Epithelial cell of proximal tubule (primary cell): ENCODE measurements at regions not wholly inside any gene's neighbourhood (a gene's known extent, or its start where the extent isn't known, plus 50 kb on each side); places are given as distances from the start of the nearest gene placed in this dataset.

Experiments
- DNase-seq: peaks from one replicate; pipeline ENCODE4 v3.0.0-alpha.2; 2011; ENCODE audit warnings: low read depth
- H3K4me3 ChIP-seq: 2 replicates; pipeline ENCODE4 v1.5.1; 2011; ENCODE audit warnings: low read depth, mild to moderate bottlenecking, low read length
- TF ChIP-seq, protein P1 (sequence below): conservative IDR thresholded peaks from 2 replicates; pipeline ENCODE4 v1.5.1; 2012; ENCODE audit warnings: low read depth, mild to moderate bottlenecking, low read length

DNA sequence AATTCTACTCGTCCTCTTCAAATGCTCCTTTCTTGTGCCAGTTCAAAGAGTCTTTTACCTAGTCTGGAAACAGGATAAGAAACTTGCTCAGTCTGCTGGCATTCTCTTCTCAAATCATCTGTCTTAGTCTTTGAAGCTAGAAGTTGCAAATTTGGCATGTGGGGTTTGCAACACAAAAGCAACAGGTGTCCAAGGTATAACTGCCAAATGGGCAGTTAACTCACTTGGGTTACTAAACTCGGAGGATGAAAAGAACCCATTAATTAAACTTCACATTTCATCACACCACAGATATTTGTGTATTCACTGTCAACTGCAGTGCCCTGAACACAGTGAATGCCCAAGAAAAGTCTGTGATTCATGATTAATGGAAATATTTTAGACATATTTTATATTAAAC, 108.0 kb upstream of the TARS1 start:
- no peak overlapping the region for H3K4me3 ChIP-seq
- no peak for DNase-seq
- TF ChIP-seq, protein P1, sequence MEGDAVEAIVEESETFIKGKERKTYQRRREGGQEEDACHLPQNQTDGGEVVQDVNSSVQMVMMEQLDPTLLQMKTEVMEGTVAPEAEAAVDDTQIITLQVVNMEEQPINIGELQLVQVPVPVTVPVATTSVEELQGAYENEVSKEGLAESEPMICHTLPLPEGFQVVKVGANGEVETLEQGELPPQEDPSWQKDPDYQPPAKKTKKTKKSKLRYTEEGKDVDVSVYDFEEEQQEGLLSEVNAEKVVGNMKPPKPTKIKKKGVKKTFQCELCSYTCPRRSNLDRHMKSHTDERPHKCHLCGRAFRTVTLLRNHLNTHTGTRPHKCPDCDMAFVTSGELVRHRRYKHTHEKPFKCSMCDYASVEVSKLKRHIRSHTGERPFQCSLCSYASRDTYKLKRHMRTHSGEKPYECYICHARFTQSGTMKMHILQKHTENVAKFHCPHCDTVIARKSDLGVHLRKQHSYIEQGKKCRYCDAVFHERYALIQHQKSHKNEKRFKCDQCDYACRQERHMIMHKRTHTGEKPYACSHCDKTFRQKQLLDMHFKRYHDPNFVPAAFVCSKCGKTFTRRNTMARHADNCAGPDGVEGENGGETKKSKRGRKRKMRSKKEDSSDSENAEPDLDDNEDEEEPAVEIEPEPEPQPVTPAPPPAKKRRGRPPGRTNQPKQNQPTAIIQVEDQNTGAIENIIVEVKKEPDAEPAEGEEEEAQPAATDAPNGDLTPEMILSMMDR: no peak

DNA sequence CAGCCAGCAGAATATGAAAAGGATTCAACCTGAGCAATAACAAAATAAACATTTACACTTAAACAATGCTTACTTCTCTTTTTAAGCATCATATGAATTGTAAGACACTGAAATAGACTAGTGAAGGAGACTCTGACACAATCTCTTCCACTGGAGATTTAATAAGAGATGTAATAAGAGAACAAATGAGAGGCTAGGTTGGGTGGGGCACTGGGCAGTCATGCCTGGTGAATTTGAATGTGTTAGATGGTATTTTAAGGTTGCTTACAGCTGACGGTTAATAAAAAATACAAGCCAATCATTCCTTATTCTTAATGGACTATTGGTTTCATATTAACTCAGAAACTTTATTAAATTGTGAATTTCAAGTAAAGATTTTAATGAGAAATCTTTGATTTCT, 105.9 kb upstream of the TARS1 start:
- H3K4me3 ChIP-seq: no peak overlapping the region
- no peak for DNase-seq
- TF ChIP-seq, protein P1: no peak

DNA sequence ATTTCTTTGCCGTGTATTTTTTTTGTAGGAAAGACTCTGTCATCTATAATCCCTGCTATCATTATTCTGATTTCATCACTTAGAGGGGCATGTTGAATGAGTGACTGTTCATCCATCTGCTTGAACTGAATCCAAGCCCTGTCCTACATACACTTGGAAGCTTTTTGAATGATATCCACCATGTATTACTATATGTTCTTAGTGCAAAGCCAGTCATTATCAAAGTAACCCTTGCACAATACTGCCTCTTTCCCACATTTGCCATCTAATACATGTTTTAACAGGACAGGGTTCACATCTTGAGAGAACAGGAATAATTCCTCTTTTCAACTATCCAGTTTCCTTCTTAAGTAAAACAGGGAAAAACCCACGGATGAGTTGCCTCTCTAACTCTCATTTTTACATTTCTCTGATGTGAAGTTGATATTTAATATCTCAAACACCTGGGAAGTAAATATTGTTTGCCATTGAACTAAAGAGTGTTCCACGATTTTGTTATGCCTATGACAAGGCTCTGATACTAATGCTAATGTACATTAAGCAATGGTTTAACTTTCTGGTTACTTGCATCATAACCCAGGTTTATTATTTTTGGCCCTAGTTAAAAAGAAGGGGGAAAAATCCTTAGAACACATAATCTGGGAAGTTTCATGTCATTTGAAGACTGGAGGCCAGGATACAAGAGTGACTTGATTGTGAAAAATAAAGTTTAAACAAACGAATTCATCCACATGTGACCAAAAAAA, 103.7 kb upstream of the TARS1 start:
- no peak for DNase-seq
- no peak overlapping the region for H3K4me3 ChIP-seq
- TF ChIP-seq, protein P1: no peak

DNA sequence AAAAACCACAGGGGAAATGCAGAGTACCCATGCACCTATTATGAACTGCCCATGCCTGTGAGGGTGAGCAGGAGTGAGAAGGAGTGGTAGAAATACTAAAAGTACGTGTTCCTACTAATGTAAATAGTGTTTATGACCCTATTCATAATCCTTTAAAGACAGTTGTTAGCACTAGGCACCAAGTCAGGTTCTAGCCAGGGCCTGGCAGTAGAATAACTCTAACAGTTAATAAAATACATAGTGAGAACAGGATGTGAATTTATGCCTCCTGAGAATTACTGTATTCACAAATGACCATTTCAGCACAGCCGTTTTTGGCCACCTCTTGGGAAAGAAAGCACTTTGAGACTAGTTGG, 103.2 kb upstream of the TARS1 start:
- no peak overlapping the region for H3K4me3 ChIP-seq
- TF ChIP-seq, protein P1: no peak
- no peak for DNase-seq

DNA sequence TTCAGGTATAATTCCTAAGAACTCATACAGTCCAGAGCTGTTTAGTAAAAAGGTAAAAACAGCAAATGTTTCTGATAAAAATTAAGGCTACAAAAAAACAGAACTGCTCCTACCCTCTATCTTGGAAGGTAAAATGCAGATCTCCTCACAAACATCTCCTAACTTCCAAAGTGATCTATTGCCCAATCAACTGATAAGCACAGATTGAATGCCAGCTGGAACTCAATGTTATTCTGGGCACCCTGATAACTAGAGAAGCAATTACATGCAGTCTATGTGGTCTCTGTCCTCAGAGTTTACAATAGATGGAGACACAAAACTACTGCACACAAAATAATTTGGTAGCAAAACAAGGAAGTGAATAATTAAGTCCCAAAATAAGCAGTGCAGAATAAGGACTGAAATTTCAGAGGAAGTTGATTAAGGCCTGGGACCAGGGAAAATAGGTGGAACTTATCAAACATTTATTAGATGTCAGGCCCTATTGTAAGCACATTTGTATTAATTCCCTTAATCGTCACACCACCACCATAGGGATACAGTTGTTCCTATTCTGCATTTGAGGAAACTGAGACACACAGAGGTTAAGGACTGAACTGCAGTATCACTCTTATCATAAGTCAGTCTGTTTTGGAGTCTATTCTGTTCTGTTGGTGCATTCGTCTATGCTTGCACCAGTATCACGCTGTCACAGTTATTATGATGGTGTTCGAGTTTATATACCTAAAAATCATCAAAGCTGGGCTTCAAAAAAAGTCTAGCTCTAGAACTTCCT, 102.2 kb upstream of the TARS1 start:
- no peak for DNase-seq
- H3K4me3 ChIP-seq: no peak overlapping the region
- TF ChIP-seq, protein P1: peak; percentile 30

DNA sequence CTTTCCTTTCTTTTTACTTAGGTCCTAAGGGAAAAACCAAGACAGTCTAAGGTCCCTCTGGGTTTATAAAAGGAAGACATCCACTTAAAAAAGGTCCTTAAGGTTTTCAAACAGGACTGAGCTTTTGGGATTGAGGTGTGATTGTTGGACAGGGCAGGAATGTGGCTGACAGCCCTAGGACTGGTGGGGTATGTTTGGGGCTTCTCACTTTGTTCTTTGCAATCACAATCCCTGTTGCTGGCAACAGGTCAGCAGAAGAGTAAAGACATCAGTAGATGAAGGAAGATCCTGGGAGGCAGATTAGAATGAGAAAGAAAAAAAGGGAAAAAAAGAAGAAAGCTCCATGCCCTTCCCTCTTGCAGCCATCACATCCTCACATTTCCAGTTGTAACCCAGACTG, 101.4 kb upstream of the TARS1 start:
- TF ChIP-seq, protein P1: no peak

More for the DNA sequence above, 101.4 kb upstream of the TARS1 start:
- no peak for DNase-seq
- H3K4me3 ChIP-seq: no peak overlapping the region
